Endothelial cell (in vitro differentiated cells): ENCODE measurements at regions not wholly inside any gene's neighbourhood (a gene's known extent, or its start where the extent isn't known, plus 50 kb on each side); places are given as distances from the start of the nearest gene placed in this dataset.
"Not testable (repeated sequence)": the region's sequence is repeated elsewhere in the genome, so short reads cannot be mapped to it uniquely, and the experiment has no call there.

ENCODE experiments used
- DNase-seq: peaks from one replicate; pipeline ENCODE4 v3.0.0; 2021; ENCODE audit warnings: low spot score
- H3K27ac Mint-ChIP-seq: one replicate; pipeline ENCODE4 v1.8.0; 2021; ENCODE audit warnings: mixed read lengths, inconsistent platforms; ENCODE audit not compliant: unreplicated experiment
- H3K27me3 Mint-ChIP-seq: one replicate; pipeline ENCODE4 v1.8.0; 2021; ENCODE audit warnings: mild to moderate bottlenecking, moderate library complexity, mixed read lengths, inconsistent platforms; ENCODE audit not compliant: unreplicated experiment
- H3K36me3 Mint-ChIP-seq: one replicate; pipeline ENCODE4 v1.8.0; 2021; ENCODE audit warnings: mild to moderate bottlenecking, low read depth, mixed read lengths, inconsistent platforms; ENCODE audit not compliant: unreplicated experiment
- H3K4me1 Mint-ChIP-seq: one replicate; pipeline ENCODE4 v1.8.0; 2021; ENCODE audit warnings: mild to moderate bottlenecking, mixed read lengths, inconsistent platforms; ENCODE audit not compliant: unreplicated experiment
- H3K4me3 Mint-ChIP-seq: one replicate; pipeline ENCODE4 v1.8.0; 2021; ENCODE audit warnings: mild to moderate bottlenecking, mixed read lengths, inconsistent platforms; ENCODE audit not compliant: unreplicated experiment
- H3K9me3 Mint-ChIP-seq: one replicate; pipeline ENCODE4 v1.8.0; 2021; ENCODE audit warnings: mixed read lengths, inconsistent platforms; ENCODE audit not compliant: unreplicated experiment
- CTCF ChIP-seq: fragments of 200-600 bp; sonication (generic); IDR thresholded peaks from one replicate; pipeline ENCODE4 v1.5.0; 2021; ENCODE audit warnings: antibody characterized with exemption; ENCODE audit not compliant: unreplicated experiment

GRCh38 chr13:80900561-80900960, 559.6 kb upstream of the SPRY2 start:
- Mint-ChIP-seq H3K27me3 (no peaks in the 10 kb centered on the region), H3K36me3 (no peaks in the 10 kb centered on the region), H3K4me1 (no peaks in the 10 kb centered on the region), H3K9me3 (no peaks in the 10 kb centered on the region), H3K4me3 (no peak overlapping the region), H3K27ac (no peak overlapping the region)
- DNase-seq = no peak
- TF ChIP-seq CTCF = no peak

GRCh38 chr13:80897641-80898040, 556.7 kb upstream of the SPRY2 start:
- DNase-seq, H3K9me3 Mint-ChIP-seq, H3K27ac Mint-ChIP-seq, H3K27me3 Mint-ChIP-seq, H3K4me3 Mint-ChIP-seq, H3K36me3 Mint-ChIP-seq, H3K4me1 Mint-ChIP-seq: not testable (repeated sequence)

- Mint-ChIP-seq H3K27me3 (no peaks in the 10 kb centered on the region), H3K4me1 (no peaks in the 10 kb centered on the region), H3K27ac (no peak overlapping the region), H3K4me3 (no peak overlapping the region), H3K9me3 (no peaks in the 10 kb centered on the region), H3K36me3 (no peaks in the 10 kb centered on the region)
- no peak for TF ChIP-seq CTCF
- no peak for DNase-seq
Measured at GRCh38 chr13:80894917-80895316, 554.0 kb upstream of the SPRY2 start.

- Mint-ChIP-seq H3K27ac (no peak overlapping the region), H3K36me3 (no peaks in the 10 kb centered on the region), H3K27me3 (no peaks in the 10 kb centered on the region), H3K4me3 (no peak overlapping the region), H3K9me3 (no peaks in the 10 kb centered on the region), H3K4me1 (no peaks in the 10 kb centered on the region)
- DNase-seq = no peak
- no peak for TF ChIP-seq CTCF
Measured at GRCh38 chr13:80889829-80890228, 548.9 kb upstream of the SPRY2 start.

- H3K9me3 Mint-ChIP-seq = no peaks in the 10 kb centered on the region
- H3K4me1 Mint-ChIP-seq = no peaks in the 10 kb centered on the region
- no peak overlapping the region for H3K4me3 Mint-ChIP-seq
- TF ChIP-seq CTCF = no peak
- H3K36me3 Mint-ChIP-seq = no peaks in the 10 kb centered on the region
- DNase-seq = no peak
- no peaks in the 10 kb centered on the region for H3K27me3 Mint-ChIP-seq
- no peak overlapping the region for H3K27ac Mint-ChIP-seq
Measured at GRCh38 chr13:80888390-80888789, 547.5 kb upstream of the SPRY2 start.
